HCT116 (cell line): ENCODE measurements at regions not wholly inside any gene's neighbourhood (a gene's known extent, or its start where the extent isn't known, plus 50 kb on each side); places are given as distances from the start of the nearest gene placed in this dataset.

Source experiments
- JUND ChIP-seq: IDR thresholded peaks from 2 replicates; pipeline ENCODE4 v1.6.1; 2012
- POLR2A ChIP-seq: IDR thresholded peaks from 2 replicates; pipeline ENCODE4 v1.7.0; 2011; ENCODE audit warnings: borderline replicate concordance; ENCODE audit not compliant: insufficient read depth, insufficient read length; ENCODE audit errors: extremely low read depth
- POLR2AphosphoS5 ChIP-seq: IDR thresholded peaks from 2 replicates; pipeline ENCODE4 v1.6.1; 2011; ENCODE audit warnings: mild to moderate bottlenecking, low read depth, low read length, moderate library complexity
- SIN3A ChIP-seq: IDR thresholded peaks from 2 replicates; pipeline ENCODE4 v1.6.1; 2012; ENCODE audit warnings: low read depth
- TF ChIP-seq, protein P1 (sequence below), 3 experiments: fragments of 200-600 bp in 1 of 3; sonication (generic) in 1 of 3; IDR thresholded peaks in 2 of 3; conservative IDR thresholded peaks in 1 of 3; 2 replicates each; pipeline ENCODE4 v1.5.1; 2012 to 2017; ENCODE audit warnings: low read depth in 2 of 3, low read length in 2 of 3, antibody characterized with exemption in 1 of 3, borderline replicate concordance in 1 of 3, control low read depth in 1 of 3, mild to moderate bottlenecking in 1 of 3, mixed read lengths in 1 of 3, mixed run types in 1 of 3, moderate library complexity in 1 of 3; ENCODE audit not compliant: insufficient read depth in 1 of 3
- TF ChIP-seq, protein P2 (sequence below): IDR thresholded peaks from 2 replicates; pipeline ENCODE4 v1.6.1; 2011; ENCODE audit warnings: mild to moderate bottlenecking, low read length, moderate library complexity; ENCODE audit not compliant: insufficient replicate concordance; ENCODE audit errors: extremely low read depth

DNA sequence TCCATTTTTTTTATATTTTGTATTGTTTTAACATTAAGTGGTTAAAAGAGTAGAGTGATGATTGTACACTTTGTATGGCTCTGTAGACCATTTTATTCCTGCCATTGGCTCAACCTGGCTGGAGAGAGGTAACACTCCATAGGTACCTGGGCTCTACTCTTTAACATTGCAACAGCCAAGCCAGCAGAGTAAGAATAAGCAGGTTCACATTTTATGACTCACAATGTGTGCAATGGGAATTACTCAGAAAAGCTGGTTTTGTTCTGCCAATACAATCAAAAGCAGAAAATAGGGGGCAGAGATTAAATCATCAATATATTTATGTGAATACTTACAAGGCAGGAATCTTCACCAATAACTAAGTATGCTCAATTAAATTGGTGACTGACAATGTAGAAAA lies 1324.0 kb downstream of the AMY1C start:
- no peak for TF ChIP-seq SIN3A
- no peak for TF ChIP-seq POLR2A
- TF ChIP-seq, protein P1, sequence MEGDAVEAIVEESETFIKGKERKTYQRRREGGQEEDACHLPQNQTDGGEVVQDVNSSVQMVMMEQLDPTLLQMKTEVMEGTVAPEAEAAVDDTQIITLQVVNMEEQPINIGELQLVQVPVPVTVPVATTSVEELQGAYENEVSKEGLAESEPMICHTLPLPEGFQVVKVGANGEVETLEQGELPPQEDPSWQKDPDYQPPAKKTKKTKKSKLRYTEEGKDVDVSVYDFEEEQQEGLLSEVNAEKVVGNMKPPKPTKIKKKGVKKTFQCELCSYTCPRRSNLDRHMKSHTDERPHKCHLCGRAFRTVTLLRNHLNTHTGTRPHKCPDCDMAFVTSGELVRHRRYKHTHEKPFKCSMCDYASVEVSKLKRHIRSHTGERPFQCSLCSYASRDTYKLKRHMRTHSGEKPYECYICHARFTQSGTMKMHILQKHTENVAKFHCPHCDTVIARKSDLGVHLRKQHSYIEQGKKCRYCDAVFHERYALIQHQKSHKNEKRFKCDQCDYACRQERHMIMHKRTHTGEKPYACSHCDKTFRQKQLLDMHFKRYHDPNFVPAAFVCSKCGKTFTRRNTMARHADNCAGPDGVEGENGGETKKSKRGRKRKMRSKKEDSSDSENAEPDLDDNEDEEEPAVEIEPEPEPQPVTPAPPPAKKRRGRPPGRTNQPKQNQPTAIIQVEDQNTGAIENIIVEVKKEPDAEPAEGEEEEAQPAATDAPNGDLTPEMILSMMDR (IDR thresholded peaks at IDR 0.05 in 2 of 3, conservative IDR thresholded peaks at IDR 0.05 in 1 of 3; ENCODE audit: borderline replicate concordance in 1 of 3, insufficient read depth in 1 of 3, low read depth in 2 of 3, low read length in 2 of 3), result no peak
- TF ChIP-seq POLR2AphosphoS5, result no peak
- TF ChIP-seq JUND, result no peak
- TF ChIP-seq, protein P2, sequence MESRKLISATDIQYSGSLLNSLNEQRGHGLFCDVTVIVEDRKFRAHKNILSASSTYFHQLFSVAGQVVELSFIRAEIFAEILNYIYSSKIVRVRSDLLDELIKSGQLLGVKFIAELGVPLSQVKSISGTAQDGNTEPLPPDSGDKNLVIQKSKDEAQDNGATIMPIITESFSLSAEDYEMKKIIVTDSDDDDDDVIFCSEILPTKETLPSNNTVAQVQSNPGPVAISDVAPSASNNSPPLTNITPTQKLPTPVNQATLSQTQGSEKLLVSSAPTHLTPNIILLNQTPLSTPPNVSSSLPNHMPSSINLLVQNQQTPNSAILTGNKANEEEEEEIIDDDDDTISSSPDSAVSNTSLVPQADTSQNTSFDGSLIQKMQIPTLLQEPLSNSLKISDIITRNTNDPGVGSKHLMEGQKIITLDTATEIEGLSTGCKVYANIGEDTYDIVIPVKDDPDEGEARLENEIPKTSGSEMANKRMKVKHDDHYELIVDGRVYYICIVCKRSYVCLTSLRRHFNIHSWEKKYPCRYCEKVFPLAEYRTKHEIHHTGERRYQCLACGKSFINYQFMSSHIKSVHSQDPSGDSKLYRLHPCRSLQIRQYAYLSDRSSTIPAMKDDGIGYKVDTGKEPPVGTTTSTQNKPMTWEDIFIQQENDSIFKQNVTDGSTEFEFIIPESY, result no peak
